ENCODE measurements at regions not wholly inside any gene's neighbourhood (a gene's known extent, or its start where the extent isn't known, plus 50 kb on each side); places are given as distances from the start of the nearest gene placed in this dataset.

DNA sequence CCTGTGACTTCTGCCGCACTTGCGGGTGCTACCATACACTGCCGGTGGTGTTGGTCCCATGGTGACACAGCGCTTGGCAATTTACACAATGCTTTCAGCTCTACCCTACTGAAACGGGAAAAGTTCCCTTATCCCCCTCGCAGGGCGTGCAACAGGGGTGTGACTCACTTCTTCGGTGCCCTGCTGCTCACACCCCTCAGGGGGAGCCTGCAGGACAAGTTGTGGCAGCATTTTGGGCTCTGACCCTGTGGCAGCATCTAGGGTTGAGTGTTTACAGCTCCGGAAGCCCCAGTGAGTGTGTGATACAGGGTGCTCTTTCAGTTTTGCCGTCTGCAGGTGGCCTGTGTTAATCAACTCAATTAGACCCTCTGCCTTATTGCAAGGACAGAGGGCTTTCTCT, 324.7 kb upstream of the RGMA start:
- Mint-ChIP-seq H3K36me3 (ENCODE audit: low read depth) (no peaks in the 10 kb centered on the region), H3K9me3 (no peaks in the 10 kb centered on the region), H3K4me1 (peaks cover 7% of the 10 kb centered on the region), H3K4me3 (no peak overlapping the region), H3K27me3 (ENCODE audit: low read depth, poor library complexity) (peaks cover 5% of the 10 kb centered on the region), H3K27ac (no peak overlapping the region)
- no peak for DNase-seq
- TF ChIP-seq, protein P1, sequence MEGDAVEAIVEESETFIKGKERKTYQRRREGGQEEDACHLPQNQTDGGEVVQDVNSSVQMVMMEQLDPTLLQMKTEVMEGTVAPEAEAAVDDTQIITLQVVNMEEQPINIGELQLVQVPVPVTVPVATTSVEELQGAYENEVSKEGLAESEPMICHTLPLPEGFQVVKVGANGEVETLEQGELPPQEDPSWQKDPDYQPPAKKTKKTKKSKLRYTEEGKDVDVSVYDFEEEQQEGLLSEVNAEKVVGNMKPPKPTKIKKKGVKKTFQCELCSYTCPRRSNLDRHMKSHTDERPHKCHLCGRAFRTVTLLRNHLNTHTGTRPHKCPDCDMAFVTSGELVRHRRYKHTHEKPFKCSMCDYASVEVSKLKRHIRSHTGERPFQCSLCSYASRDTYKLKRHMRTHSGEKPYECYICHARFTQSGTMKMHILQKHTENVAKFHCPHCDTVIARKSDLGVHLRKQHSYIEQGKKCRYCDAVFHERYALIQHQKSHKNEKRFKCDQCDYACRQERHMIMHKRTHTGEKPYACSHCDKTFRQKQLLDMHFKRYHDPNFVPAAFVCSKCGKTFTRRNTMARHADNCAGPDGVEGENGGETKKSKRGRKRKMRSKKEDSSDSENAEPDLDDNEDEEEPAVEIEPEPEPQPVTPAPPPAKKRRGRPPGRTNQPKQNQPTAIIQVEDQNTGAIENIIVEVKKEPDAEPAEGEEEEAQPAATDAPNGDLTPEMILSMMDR (IDR thresholded peaks at IDR 0.05) = no peak

DNA sequence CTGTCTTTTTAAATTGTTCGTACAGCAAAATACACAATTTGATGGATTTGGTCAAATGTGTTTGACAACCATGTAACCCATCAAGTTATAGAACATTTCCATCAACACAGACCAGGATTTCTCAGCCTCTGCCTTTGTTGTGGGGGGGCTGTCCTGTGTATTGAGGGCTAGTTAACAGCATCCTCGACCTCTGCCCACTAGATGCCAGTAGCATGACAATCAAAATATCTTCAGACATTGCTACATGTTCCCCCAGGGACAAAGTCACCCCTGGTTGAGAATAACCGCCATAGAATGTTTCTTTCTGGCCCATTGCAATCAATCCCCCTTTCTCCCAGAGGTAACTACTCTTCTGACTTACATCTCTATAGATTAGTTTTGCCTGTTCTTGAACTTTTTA, 310.1 kb upstream of the RGMA start:
- Mint-ChIP-seq H3K4me1 (no peaks in the 10 kb centered on the region), H3K36me3 (ENCODE audit: low read depth) (no peaks in the 10 kb centered on the region), H3K27me3 (ENCODE audit: low read depth, poor library complexity) (peaks cover 5% of the 10 kb centered on the region), H3K9me3 (peaks cover 59% of the 10 kb centered on the region), H3K4me3 (no peak overlapping the region), H3K27ac (no peak overlapping the region)
- TF ChIP-seq, protein P1 (IDR thresholded peaks at IDR 0.05) = no peak
- DNase-seq = no peak

DNA sequence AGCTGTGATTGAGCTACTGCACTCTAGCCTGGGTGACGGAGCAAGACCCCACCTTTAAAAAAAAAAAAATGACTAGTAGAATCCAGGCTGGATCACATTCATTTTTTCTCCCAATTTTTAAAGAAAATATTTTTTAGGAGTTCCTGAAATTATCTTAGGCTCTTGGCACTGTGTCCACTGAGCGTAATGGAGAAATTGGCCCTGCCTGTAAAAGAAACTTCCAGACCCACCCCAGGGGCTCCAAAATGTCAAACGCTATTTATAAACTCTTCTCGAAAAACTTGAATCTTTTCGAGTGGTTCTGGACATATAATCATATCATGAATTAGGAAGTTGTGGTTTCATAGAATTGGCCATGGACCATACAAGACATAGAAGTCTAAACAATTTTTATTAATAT, 300.2 kb upstream of the RGMA start:
- Mint-ChIP-seq H3K4me1 (no peaks in the 10 kb centered on the region), H3K36me3 (ENCODE audit: low read depth) (no peaks in the 10 kb centered on the region), H3K4me3 (no peak overlapping the region), H3K27ac (no peak overlapping the region), H3K9me3 (peaks cover 32% of the 10 kb centered on the region), H3K27me3 (ENCODE audit: low read depth, poor library complexity) (peaks cover 13% of the 10 kb centered on the region)
- DNase-seq = no peak
- TF ChIP-seq, protein P1 (IDR thresholded peaks at IDR 0.05) = no peak

DNA sequence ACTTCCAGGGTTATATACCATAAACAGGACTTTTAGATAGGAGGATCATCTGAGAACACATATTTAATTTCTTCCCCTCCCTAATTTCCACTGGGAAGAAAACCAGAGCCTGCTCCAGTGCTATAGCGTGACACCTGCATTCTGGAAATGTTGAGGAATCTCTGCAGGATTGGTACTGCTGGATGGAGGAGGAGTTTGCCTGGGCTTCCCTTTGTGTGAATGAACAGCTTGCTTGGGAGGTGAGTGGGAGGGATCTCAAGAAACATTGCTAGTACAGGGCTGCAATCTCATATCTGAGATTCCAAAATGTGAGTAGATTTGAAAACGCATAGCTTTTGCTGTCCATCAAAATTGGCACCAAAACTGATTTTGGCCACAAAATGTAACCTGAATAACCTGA, 295.9 kb upstream of the RGMA start:
- TF ChIP-seq, protein P1 (IDR thresholded peaks at IDR 0.05) = no peak
- H3K27ac Mint-ChIP-seq = no peak overlapping the region
- H3K27me3 Mint-ChIP-seq (ENCODE audit: low read depth, poor library complexity) = peaks cover 15% of the 10 kb centered on the region
- no peaks in the 10 kb centered on the region for H3K9me3 Mint-ChIP-seq
- DNase-seq = no peak
- H3K4me1 Mint-ChIP-seq = peaks cover 13% of the 10 kb centered on the region
- no peak overlapping the region for H3K4me3 Mint-ChIP-seq
- H3K36me3 Mint-ChIP-seq (ENCODE audit: low read depth) = no peaks in the 10 kb centered on the region

DNA sequence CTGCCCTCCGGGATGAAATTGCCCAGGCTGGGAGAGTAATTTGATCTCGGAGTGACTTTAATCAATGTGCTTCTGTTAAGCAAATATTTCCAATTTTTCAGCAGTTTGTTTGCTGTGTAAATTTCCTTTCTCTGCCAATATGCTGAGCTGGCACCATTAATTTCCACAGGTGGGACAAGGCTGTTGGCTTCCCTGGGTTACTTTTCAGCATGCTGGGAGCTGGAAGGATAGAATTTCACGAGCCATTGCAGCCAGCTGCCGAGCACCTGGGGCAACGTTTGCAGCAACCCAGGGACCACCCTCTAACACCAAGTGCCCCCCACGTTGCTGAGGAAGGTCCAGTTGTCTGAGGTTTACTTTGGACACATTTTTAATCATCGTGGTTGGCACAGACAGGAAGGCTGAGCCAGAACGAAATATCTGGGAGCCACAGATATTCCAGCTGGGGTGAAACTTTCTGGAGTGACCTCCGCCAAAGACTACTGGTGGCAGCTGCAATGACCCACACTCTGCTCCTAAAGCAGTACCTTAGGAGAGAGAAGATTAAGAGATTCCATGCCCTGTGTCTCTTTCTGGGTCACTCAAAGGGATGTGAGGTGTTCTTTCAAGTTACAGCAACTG, 293.3 kb upstream of the RGMA start:
- H3K4me1 Mint-ChIP-seq = peaks cover 13% of the 10 kb centered on the region
- H3K27me3 Mint-ChIP-seq (ENCODE audit: low read depth, poor library complexity) = peaks cover 8% of the 10 kb centered on the region

DNA sequence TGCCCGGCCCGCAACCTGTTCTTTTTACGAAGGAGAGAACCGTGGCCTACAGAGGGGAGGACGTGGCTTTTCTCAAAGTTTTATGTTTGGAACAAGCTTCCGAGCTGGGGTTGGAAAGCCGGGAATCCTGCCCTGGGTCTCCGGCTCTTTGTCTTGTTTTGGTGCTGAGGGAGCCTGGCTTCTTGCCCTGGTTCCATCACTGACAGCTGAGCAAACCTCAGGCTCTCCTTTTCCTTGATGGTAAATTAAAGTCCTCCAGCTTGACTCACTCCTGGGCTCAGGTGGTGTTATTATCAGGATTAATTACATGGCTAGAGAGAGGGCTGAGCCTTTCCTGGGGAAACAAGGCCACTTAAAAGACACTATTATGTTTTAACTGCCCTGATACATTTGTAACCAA, 289.5 kb upstream of the RGMA start:
- H3K27me3 Mint-ChIP-seq (ENCODE audit: low read depth, poor library complexity) = peaks cover 8% of the 10 kb centered on the region
- DNase-seq = no peak
- H3K27ac Mint-ChIP-seq = no peak overlapping the region
- H3K36me3 Mint-ChIP-seq (ENCODE audit: low read depth) = no peaks in the 10 kb centered on the region
- TF ChIP-seq, protein P1 (IDR thresholded peaks at IDR 0.05) = no peak
- no peak overlapping the region for H3K4me3 Mint-ChIP-seq
- H3K9me3 Mint-ChIP-seq = peaks cover 20% of the 10 kb centered on the region
- H3K4me1 Mint-ChIP-seq = peaks cover 24% of the 10 kb centered on the region

More for the DNA sequence above, 293.3 kb upstream of the RGMA start:
- H3K4me3 Mint-ChIP-seq = no peak overlapping the region
- peaks cover 6% of the 10 kb centered on the region for H3K9me3 Mint-ChIP-seq
- H3K27ac Mint-ChIP-seq = no peak overlapping the region
- no peaks in the 10 kb centered on the region for H3K36me3 Mint-ChIP-seq (ENCODE audit: low read depth)
- TF ChIP-seq, protein P1 (IDR thresholded peaks at IDR 0.05) = no peak
- DNase-seq = no peak

Measured in nephron progenitor cell (in vitro differentiated cells).